Tibial nerve (tissue), 4 donors: ENCODE measurements at regions not wholly inside any gene's neighbourhood (a gene's known extent, or its start where the extent isn't known, plus 50 kb on each side); places are given as distances from the start of the nearest gene placed in this dataset.

Source experiments
- CTCF ChIP-seq, 5 experiments: fragments of 200-600 bp in 3 of 5; fragments of 450-650 bp in 2 of 5; sonication (generic) in 3 of 5; IDR thresholded peaks; one replicate each; pipeline ENCODE4 v1.5.1; 2016 to 2019; ENCODE audit warnings: antibody characterized with exemption in 5 of 5, mild to moderate bottlenecking in 3 of 5, moderate library complexity in 2 of 5
- EP300 ChIP-seq, 2 donors: sonication (generic); formaldehyde crosslinking; IDR thresholded peaks; one replicate each; pipeline ENCODE4 v1.6.1; 2017; ENCODE audit warnings: antibody characterized with exemption in 2 of 2, mild to moderate bottlenecking in 1 of 2
- POLR2A ChIP-seq, 2 donors: fragments of 450-650 bp; IDR thresholded peaks; one replicate each; pipeline ENCODE4 v1.6.1; 2017; ENCODE audit warnings: antibody characterized with exemption in 2 of 2, mild to moderate bottlenecking in 2 of 2, moderate library complexity in 2 of 2

GRCh38 chr4:130698251-130698650 lies 1602.3 kb downstream of the C4orf33 start:
- no peak for TF ChIP-seq CTCF (IDR thresholded peaks at IDR 0.05)
- no peak for TF ChIP-seq EP300 (IDR thresholded peaks at IDR 0.05)
- no peak for TF ChIP-seq POLR2A (IDR thresholded peaks at IDR 0.05)
